ENCODE measurements at regions not wholly inside any gene's neighbourhood (a gene's known extent, or its start where the extent isn't known, plus 50 kb on each side); places are given as distances from the start of the nearest gene placed in this dataset.

DNA sequence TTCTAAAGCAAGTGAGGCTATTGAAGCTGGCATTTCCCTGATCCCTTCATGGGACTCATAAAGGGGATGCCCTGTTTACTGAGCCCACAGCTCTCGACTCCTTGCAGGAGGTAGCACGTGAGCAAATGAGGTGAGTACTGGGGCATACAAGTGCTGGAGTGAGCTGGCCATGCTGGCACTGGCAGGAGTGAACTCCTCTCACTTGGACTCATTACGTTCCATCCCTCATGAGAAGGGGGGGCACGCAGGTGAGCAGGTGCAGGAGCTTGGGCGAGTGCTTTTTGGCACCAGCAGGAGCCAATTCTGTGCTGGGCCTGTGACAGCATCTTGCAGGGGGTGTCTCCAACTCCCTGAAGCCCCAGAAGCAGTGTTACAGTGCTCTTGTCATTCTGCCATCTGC lies 337.1 kb upstream of the CA10 start:
- TF ChIP-seq, protein P1, sequence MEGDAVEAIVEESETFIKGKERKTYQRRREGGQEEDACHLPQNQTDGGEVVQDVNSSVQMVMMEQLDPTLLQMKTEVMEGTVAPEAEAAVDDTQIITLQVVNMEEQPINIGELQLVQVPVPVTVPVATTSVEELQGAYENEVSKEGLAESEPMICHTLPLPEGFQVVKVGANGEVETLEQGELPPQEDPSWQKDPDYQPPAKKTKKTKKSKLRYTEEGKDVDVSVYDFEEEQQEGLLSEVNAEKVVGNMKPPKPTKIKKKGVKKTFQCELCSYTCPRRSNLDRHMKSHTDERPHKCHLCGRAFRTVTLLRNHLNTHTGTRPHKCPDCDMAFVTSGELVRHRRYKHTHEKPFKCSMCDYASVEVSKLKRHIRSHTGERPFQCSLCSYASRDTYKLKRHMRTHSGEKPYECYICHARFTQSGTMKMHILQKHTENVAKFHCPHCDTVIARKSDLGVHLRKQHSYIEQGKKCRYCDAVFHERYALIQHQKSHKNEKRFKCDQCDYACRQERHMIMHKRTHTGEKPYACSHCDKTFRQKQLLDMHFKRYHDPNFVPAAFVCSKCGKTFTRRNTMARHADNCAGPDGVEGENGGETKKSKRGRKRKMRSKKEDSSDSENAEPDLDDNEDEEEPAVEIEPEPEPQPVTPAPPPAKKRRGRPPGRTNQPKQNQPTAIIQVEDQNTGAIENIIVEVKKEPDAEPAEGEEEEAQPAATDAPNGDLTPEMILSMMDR (IDR thresholded peaks at IDR 0.05), result no peak
- TF ChIP-seq POLR2A (IDR thresholded peaks at IDR 0.05), result no peak
